Loucy (cell line): ENCODE measurements at regions not wholly inside any gene's neighbourhood (a gene's known extent, or its start where the extent isn't known, plus 50 kb on each side); places are given as distances from the start of the nearest gene placed in this dataset.
"Not testable (repeated sequence)": the region's sequence is repeated elsewhere in the genome, so short reads cannot be mapped to it uniquely, and the experiment has no call there.

Experiments
- EZH2phosphoT487 ChIP-seq: fragments of 200-600 bp; IDR thresholded peaks from 2 replicates; pipeline ENCODE4 v1.6.1; 2018; ENCODE audit warnings: antibody characterized with exemption, mild to moderate bottlenecking, moderate library complexity, borderline replicate concordance
- TF ChIP-seq, protein P1 (sequence below): fragments of 200-600 bp; sonication (generic); conservative IDR thresholded peaks from 2 replicates; pipeline ENCODE4 v1.5.1; 2014; ENCODE audit warnings: mild to moderate bottlenecking, antibody characterized with exemption, low read length

DNA sequence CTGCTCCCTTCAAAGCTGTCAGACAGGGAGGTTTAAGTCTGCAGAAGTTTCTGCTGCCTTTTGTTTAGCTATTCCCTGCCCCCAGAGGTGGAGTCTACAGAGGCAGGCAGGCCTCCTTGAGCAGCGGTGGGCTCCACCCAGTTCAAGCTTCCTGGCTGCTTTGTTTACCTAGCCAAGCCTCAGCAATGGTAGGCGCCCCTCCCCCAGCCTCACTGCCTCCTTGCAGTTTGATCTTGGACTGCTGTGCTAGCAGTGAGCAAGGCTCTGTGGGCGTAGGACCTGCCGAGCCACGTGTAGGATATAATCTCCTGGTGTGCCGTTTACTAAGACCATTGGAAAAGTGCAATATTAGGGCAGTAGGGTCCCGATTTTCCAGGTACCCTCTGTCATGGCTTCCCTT is 707.1 kb upstream of the POM121L12 start:
- TF ChIP-seq, protein P1, sequence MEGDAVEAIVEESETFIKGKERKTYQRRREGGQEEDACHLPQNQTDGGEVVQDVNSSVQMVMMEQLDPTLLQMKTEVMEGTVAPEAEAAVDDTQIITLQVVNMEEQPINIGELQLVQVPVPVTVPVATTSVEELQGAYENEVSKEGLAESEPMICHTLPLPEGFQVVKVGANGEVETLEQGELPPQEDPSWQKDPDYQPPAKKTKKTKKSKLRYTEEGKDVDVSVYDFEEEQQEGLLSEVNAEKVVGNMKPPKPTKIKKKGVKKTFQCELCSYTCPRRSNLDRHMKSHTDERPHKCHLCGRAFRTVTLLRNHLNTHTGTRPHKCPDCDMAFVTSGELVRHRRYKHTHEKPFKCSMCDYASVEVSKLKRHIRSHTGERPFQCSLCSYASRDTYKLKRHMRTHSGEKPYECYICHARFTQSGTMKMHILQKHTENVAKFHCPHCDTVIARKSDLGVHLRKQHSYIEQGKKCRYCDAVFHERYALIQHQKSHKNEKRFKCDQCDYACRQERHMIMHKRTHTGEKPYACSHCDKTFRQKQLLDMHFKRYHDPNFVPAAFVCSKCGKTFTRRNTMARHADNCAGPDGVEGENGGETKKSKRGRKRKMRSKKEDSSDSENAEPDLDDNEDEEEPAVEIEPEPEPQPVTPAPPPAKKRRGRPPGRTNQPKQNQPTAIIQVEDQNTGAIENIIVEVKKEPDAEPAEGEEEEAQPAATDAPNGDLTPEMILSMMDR = not testable (repeated sequence)
- TF ChIP-seq EZH2phosphoT487 = not testable (repeated sequence)
